Stimulated activated CD8-positive, alpha-beta memory T cell treated with anti-CD3 and anti-CD28 coated beads, Interleukin-7, amount 100 ng/mL, for 48 hours (primary cell): ENCODE measurements at regions not wholly inside any gene's neighbourhood (a gene's known extent, or its start where the extent isn't known, plus 50 kb on each side); places are given as distances from the start of the nearest gene placed in this dataset.
A peak's percentile ranks its signal among the peaks of the same experiment; 100 is the strongest.

Source experiments
- DNase-seq, 2 donors: peaks; one replicate each; pipeline ENCODE4 v3.0.0-alpha.2; 2020; ENCODE audit warnings: low read depth in 1 of 2; ENCODE audit errors: extremely low read depth in 1 of 2

DNA sequence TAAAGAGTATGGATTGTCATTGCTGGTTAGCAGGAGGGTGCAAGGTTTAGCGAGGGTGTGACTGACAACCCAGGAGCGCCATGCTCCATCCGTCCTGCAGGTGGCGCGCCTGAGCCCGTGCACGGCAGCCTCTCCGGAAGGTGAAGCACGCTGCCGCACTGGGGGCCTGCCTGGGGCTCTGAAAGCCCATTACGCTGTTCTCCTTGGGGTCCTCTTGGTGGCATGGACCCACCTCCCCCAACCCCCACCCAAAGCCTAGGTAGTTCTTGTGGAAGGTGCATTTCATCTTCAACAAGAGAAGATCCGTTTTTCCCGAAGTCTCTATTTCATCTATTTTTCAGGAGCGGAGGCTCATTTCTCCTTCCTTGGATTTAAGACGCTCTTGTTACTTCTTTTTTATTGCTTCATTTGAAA lies 197.4 kb upstream of the KCNG1 start:
- peak; percentile 28 to 44 for DNase-seq

DNA sequence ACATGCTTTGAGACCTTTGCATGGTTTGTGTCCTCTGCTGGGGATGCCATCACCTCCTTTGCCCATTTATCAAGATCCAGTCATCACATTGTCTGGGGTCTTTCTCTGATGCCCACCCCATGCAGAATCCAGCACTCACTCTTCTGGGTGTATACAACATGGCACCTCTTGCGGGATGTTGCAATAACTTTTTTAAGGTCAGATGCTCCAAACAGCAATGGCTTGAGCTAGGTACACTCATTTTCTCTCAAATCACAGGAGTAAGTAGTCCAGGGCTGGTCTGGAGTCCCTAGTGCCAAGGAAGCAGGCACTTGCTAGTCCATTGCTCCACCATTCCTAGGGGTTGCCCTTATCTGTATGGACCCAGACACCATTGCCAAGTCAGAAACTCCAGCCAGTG lies 196.6 kb upstream of the KCNG1 start:
- DNase-seq = no peak

DNA sequence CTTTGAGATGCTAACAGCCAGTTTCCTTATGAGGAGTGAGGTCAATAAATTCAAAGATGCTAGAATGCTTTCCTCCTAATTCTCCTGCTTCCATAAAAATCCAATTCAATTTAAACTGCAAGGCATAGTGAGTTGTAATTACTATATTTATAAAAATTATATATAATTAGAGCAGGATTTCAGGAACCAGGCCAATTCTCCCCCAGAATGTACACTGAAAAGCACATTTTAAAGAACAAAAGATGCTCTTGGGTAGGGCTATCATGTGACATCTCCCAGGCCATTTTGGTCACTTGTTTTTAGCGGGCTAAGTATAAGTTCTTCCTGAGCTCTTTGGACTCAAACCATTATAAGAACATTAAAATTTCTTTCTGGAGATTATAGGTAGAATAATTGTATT lies 195.7 kb upstream of the KCNG1 start:
- DNase-seq = no peak

DNA sequence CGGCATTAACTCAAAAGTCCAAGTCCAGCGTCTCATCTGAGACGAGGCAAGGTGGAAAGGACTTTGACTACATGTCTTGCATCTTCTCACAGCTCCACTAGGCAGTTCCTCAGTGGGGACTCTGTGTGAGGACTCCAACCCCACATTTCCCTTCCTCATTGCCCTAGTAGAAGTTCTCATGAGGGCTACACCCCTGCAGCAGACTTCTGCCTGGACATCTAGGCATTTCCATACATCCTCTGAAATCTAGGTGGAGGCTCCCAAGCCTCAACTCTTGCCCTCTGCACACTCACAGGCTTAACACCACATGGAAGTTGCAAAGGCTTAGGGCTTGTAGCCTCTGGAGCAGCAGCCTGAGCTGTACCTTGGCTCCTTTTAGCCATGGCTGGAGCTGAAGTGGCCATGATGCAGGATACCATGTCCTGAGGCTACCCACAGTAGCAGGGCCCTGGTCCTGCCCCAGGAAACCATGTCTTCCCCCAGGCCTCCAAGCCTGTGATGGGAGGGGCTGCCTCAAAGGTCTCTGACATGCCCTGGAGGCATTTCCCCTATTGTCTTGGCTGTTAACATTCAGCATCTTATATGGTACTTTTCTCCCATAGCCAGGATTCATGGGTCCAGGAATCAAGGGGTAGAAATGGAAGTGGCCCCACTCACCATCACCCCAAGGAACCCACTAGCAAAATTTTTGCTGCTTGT lies 194.6 kb upstream of the KCNG1 start:
- no peak for DNase-seq

DNA sequence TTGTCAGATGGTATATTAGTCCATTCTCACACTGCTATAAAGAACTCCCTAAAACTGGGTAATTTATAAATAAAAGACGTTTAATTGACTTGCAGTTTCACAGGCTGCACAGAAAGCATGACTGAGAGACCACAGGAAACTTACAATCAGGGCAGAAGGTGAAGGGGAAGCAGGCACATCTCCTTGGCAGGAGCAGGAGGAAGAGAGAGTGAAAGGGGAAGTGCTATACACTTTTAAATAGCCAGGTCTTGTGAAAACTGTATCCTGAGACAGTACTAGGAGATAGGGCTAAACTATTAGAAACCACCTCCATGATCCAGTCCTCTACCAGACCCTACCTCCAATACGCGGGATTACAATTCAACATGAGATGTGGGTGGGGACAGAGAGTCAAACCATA lies 193.9 kb upstream of the KCNG1 start:
- DNase-seq = no peak

DNA sequence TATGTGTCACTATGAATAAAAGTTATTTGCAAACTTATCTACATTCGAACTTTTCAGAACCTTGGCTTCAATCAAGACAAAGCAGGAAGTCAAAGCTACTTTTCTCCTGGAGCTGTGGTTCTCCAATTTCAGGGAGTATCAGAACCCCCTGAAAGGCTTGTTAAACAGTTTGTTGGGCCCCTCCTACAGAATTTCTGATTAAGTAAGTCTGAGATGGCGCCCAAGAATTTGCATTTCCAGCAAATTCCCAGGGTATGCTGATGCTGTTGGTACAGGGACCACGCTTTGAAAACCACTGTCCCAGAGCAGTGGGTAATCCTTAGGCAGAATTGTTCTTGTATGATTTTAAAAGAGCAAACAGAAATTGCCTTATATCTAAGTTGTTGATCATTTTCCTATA lies 189.9 kb upstream of the KCNG1 start:
- no peak for DNase-seq

DNA sequence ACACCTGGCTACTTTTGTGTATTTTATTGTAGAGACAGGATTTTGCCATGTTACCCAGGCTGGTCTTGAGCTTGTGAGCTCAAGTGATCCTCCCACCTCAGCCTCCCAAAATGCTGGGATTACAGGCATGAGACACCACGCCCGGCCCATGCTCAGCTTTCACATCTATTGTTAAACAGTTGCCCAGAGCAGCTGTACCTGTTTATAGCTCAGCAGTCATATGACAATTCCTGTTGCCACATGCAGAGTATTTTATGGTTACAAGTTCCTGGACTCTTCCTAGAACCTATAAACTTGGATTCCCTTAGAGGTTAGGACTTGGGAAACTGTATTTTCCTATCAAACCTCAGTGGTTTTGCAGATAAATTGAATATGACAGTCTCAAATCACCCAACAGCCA lies 188.3 kb upstream of the KCNG1 start:
- no peak for DNase-seq

DNA sequence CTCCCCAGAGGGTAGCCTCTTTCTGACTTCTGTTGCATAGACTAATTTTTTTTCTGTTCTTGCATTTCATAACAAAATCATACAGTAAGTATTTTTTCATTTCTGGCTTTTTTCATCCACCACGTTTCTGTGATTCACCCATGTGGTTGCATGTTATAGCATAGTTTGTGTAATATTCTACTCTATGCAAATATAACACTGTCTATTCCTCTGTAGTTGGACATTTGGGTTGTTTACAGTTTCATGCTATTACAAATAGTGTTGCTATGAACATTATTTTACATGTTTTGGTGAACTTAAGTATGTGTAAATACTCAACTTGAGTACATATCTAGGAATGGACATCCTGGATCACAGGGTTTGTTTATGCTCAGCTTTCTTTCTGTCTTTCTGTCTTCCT lies 187.2 kb upstream of the KCNG1 start:
- DNase-seq = no peak

DNA sequence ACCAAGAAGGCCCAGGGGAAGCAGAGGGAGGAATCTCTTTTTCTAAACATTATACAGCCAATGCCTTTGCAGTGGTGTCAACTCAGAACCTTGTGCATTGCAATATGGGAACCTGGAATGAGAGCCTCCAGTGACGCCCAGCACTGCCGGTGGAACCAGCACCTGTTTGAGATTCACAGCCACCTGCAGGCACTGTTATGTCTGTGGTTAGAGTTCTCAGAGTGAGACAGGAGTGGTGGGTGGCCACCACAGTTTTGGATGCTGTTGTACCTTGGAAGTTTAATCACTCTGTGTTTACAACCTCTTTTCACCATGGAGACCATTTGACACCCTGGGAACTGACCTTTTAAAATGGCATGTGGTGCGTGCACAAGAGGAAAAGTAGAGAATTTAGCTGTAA lies 185.3 kb upstream of the KCNG1 start:
- no peak for DNase-seq

DNA sequence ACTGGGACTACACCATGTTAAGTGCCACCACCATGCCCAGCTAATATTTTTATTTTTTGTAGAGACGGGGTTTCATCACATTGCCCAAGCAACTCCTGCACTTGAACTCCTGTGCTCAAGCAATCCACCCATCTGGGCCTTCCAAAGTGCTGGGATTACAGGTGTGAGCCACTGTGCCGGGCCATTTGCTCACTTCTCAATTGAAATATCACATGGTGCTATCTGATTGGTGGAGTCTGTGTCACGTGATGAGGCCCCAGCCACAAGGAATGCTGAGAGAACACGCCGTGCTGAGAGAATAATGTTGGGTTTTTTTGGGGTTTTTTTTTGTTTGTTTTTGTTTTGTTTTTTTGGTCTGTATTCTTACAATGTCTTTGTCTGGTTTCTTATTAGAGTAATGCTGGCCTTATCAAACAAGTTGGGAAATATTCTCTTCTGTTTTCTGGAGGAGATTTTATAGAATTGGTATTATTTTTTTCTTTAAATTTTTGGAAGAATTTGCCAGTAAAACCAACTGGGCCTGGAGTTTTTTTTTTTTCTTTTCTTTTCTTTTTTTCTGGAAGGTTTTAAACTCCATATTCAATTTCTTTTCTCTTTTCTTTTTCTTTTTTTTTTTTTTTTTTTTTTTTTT lies 183.2 kb upstream of the KCNG1 start:
- DNase-seq = no peak

DNA sequence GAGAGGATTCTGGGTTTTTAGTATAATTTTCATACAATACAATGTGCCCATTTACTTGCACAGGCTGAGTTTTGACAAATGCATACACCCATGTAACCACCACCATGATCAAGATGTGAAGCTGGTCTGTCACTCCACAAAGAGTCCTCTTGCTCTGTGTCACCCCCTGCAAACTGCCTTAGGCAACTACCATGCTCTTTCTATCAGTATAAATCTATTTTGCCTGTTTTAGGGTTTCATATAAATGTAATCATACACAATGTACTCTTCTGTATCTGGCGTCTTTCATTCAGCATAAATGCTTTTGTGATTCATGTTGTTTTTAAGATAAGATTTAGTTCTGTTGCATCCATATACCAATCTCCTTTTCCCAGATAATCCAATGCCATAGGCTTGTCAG lies 181.9 kb upstream of the KCNG1 start:
- no peak for DNase-seq

DNA sequence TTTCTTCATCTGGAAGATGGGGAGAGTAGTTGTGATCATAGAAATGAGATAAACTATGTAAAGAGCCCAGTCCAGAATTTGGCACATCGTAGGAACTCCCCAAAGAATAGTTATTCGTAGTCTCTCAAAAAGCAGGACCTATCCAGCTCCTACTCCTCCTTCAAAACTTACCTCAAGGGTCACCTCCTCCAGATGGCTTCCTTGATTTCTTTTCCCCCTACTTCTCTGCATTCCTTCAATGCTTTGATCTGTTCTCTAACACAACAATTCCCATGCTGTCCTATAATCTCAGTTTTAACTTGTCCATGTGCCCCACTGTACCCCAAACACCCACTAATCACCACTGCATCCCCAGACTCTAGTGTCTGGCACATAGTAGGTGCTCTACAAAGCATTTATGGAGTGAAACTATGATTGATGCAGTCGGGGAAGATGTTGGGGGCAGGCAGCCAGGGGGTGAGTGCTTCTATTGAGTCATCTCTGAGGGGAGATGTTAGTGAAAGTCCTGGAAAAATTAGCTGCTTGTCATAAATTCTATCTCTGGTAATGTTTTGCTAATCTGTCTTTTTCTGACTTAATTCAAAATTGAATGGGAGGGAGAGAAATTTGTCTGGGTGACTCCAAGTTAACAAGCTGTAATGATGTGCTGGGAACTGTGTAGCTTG lies 181.3 kb upstream of the KCNG1 start:
- no peak for DNase-seq

DNA sequence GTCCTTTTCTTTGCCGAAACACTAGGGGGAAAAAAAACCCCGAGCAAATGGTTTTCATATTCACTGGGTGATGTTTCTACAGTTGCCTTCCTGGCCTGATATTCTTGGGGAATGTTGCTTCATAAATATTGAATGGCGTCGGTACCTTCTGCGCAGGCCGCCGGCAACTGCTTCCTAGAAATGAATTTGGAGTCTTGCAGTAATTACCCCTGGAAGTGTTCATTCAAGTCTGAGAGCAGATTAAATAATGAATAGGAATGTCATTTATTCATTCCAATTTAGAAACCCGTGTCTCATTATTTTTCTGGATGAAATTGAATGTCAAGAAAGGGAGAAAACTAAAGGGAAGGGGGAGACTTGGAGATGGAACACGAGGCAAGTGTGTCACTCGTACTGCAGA lies 179.4 kb upstream of the KCNG1 start:
- no peak for DNase-seq

DNA sequence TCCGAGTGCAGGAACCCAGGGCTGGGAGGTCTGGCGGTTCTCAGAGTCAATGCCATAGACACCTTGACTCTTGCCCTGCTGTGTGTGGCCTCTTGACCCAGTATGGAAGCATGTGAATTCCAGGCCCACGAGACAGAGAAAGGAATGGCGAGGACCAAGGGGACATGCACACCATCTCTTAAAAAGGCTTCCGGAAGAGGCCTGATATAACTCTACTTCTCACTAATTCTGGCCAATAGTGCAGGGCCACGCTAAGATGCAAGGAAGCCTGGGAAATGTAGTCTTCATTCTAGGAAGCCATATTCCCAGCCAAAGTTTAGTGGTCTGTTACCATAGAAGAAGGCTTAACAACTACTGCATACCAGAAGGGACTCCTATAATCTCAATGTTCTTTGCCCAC lies 177.0 kb upstream of the KCNG1 start:
- DNase-seq = no peak

DNA sequence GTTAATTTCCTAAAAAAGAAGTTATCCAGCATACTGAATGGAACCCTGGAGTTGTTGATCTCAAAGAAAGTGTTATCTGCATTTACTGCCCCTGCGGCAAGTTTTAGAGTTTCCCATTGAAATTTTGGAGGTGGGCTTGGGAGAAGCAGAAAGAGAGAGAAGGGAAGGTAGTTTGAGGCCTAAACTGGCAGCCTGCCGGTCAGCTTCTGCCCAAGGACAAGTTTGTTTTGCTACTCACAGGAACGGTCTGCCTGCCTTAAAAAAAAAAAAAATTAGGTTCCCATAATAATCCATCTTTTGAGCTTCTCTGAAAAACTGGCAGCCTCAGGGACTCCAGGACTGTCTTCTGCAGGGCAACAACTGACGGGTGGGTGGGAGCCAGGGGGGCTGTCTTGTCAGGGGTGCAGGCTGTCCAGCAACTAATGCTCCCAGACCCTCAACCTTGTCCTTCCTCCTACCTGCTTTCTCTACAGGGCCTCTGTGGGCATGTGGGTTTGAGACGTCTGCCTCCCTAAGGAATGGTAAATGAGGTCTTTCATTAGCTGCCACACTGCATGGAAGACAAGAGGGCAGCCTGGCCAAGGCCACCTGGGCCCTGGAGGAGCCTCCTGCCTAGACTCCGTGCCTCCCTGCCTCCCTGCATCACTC lies 176.1 kb upstream of the KCNG1 start:
- DNase-seq = no peak

DNA sequence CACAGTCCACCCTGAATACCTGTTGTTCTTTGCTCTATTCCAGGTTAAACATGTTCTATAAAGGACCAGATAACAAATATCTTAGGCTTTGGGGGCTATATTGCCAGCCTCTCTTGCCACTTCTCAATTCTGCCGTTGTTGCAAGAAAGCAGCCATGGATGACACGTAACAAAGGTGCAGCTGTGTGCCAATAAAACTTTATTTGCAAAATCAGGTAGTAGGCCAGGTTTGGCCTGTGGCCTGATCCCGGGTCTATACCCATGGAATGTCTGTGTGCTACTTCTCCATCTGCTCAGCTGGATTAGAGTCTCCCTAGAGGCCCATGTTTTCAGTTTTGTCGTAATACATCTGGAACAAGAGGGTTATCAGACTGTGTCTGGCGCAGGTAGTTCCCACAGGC lies 175.3 kb upstream of the KCNG1 start:
- DNase-seq = no peak

DNA sequence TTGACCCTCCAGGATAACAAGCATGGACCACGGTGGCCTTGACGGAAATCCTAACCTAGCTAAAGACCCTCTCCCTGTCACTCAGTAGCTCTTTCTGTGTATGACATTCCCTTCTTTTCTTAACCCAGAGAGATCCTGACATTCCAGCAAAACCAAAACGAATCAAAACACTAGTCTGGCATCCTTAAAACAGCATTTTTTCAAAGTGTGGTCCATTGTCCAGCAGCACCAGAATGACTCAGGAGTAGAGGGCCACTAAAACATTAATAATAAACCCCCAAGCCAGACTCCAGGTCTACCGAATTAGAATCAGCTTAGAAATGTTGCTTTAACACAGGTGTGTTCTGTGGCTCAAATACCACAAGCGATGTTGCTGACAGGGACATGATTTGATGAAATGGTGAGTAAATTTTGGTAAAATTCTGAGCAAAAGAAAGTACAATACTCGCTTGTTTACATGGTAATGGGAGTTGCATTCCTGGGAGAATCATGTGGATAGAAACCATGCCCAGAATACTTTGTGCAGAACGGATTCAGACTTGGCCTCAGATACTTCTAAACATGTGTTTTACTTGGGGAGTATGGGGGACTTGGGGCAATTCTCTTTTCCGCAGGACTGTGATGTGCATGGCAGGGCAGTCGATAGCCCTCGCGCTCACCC lies 174.2 kb upstream of the KCNG1 start:
- DNase-seq = no peak

DNA sequence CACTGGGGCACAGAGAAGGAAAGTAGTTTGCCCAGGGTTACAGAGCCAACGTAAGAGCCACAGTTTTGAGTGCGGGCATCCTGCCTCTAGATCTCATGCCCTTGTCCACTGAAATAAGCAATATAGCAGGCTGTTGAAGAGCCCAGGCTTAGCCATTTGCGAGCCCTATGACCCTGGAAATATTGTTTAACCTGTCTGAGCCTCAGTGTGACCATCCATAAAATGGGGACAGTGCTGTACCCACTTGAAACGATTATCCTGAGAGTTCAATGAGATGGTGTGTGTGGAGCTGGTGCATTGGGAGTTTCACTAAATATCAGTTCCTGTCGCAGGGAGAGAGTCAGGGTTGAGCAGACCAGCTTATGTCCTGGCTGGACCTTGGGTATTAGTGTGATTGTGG lies 173.1 kb upstream of the KCNG1 start:
- no peak for DNase-seq

DNA sequence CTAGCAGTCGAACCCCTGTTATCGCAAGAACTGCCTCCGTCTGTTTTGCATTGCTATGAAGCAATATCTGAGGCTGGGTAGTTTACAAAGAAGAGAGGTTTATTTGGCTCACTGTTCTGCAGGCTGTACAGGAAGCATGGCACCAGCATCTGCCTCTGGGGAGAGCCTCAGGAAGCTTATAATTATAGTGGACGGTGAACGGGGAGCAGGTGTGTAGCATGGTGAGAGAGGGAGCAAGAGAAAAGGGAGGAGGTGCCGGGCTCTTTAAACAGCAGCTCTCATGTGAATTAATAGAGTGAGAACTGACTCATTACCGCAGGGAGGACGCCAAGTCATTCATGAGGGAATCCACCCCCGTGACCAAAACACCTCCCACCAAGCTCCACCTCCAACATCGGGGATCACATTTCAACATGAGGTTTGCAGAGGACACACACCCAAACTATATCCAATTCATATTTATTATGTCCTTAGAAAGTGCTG lies 172.6 kb upstream of the KCNG1 start:
- no peak for DNase-seq

DNA sequence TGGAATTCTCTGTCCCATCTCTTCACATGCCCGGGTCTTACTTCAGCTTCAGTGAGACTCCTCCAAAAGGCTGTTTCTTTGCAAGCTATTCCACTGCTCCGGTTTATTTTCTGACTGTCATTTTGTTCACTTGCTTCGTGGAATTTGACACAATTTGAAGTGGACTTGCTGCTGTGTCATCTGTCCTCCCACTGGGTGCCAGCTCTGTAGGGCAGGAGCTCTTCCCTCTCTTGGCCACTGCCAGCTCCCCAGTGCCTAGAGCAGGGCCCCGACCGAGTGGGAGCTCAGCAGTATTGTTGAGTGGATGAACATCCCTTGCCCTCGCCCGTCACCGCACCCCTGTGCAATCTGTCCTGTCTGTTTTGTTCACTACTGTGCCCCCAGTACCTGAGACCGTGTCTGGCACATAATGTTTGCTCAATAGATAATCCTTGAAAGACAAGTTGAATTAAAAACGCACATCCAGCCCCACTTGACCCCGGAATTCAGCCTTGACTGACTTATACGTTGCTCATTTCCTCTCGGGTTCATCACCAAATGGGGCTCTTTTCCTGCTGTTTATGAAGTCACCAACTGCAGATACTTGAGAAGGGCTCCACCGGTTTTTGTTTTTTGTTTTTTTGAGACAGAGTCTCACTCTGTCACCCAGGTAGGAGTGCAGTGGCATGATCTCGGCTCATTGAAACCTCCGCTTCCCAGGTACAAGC lies 170.3 kb upstream of the KCNG1 start:
- DNase-seq = no peak

DNA sequence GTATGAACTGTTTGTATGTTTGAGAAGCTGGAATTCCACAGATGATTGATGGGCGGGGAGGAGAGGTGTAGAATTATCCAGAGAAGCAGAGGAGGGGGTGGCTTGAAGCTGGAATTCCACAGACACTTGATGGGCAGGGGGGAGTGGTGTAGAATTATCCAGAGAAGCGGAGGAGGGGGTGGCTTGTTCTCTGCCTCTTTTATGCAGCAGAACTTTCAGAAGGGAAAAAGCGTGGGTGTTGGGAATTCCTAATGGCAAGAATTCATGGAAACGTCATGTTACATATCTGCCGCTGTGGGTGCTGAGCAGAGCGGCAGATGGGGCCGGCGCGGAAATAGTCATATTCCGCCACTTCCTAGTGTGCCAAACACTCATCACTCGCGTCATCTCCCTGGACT lies 167.9 kb upstream of the KCNG1 start:
- DNase-seq = no peak
